PC-9 (cell line): ENCODE measurements at regions not wholly inside any gene's neighbourhood (a gene's known extent, or its start where the extent isn't known, plus 50 kb on each side); places are given as distances from the start of the nearest gene placed in this dataset.

Experiments used
- EZH2 ChIP-seq: fragments of 200-600 bp; sonication (generic); IDR thresholded peaks from 2 replicates; pipeline ENCODE4 v1.8.0; 2017; ENCODE audit warnings: antibody characterized with exemption, low read depth
- TF ChIP-seq, protein P1 (sequence below): fragments of 200-600 bp; sonication (generic); conservative IDR thresholded peaks from 2 replicates; pipeline ENCODE4 v1.6.1; 2017; ENCODE audit warnings: mixed run types, antibody characterized with exemption, mild to moderate bottlenecking, moderate library complexity

DNA sequence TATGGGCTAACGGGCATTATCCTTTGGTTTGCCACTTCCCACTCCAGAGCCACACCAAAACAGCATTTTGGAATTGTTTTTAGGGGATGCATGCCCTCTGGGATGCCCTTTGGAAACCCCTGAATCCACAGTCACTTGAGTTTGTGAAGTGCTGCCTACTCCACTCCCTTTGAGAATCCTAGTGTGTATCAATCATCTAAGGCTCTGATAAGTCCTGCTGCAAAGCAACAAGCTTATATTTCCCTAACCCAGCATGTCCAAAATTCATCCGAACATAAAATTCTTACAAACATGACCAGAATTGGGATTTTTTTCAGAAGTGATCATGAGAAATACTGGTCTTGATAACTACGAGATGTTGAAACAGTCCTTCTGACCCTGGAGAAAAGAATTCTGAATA, 387.9 kb downstream of the MN1 start:
- TF ChIP-seq, protein P1, sequence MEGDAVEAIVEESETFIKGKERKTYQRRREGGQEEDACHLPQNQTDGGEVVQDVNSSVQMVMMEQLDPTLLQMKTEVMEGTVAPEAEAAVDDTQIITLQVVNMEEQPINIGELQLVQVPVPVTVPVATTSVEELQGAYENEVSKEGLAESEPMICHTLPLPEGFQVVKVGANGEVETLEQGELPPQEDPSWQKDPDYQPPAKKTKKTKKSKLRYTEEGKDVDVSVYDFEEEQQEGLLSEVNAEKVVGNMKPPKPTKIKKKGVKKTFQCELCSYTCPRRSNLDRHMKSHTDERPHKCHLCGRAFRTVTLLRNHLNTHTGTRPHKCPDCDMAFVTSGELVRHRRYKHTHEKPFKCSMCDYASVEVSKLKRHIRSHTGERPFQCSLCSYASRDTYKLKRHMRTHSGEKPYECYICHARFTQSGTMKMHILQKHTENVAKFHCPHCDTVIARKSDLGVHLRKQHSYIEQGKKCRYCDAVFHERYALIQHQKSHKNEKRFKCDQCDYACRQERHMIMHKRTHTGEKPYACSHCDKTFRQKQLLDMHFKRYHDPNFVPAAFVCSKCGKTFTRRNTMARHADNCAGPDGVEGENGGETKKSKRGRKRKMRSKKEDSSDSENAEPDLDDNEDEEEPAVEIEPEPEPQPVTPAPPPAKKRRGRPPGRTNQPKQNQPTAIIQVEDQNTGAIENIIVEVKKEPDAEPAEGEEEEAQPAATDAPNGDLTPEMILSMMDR, result no peak
- TF ChIP-seq EZH2, result no peak
